Karpas-422 (cell line): ENCODE measurements at regions not wholly inside any gene's neighbourhood (a gene's known extent, or its start where the extent isn't known, plus 50 kb on each side); places are given as distances from the start of the nearest gene placed in this dataset.
"Not testable (repeated sequence)": the region's sequence is repeated elsewhere in the genome, so short reads cannot be mapped to it uniquely, and the experiment has no call there.

Experiments used
- DNase-seq: peaks from one replicate; pipeline ENCODE4 v3.0.0-alpha.2; 2015
- H2AFZ ChIP-seq: fragments of 200-600 bp; sonication (generic); 2 replicates; pipeline ENCODE4 v1.6.1; 2014; ENCODE audit warnings: antibody characterized with exemption, low read length, mixed read lengths
- H3K27ac ChIP-seq: fragments of 200-600 bp; sonication (generic); 2 replicates; pipeline ENCODE4 v1.5.1; 2014; ENCODE audit warnings: mild to moderate bottlenecking, low read length, moderate library complexity
- H3K27me3 ChIP-seq: fragments of 200-600 bp; sonication (generic); 2 replicates; pipeline ENCODE4 v1.6.1; 2014; ENCODE audit warnings: low read length, mixed read lengths
- H3K36me3 ChIP-seq: fragments of 200-600 bp; sonication (generic); 2 replicates; pipeline ENCODE4 v1.6.1; 2014; ENCODE audit warnings: low read length, mixed read lengths; ENCODE audit not compliant: insufficient read depth
- H3K4me1 ChIP-seq: fragments of 200-600 bp; sonication (generic); 2 replicates; pipeline ENCODE4 v1.6.1; 2014; ENCODE audit warnings: mild to moderate bottlenecking, low read length, mixed read lengths
- H3K4me2 ChIP-seq: fragments of 200-600 bp; sonication (generic); 2 replicates; pipeline ENCODE4 v1.6.1; 2014; ENCODE audit warnings: low read length, low read depth, mild to moderate bottlenecking; ENCODE audit not compliant: poor library complexity, severe bottlenecking
- H3K4me3 ChIP-seq: fragments of 200-600 bp; sonication (generic); 2 replicates; pipeline ENCODE4 v1.5.1; 2014; ENCODE audit warnings: mild to moderate bottlenecking, antibody characterized with exemption, low read length, mixed read lengths
- H3K79me2 ChIP-seq: fragments of 200-600 bp; sonication (generic); 2 replicates; pipeline ENCODE4 v1.6.1; 2014; ENCODE audit warnings: mild to moderate bottlenecking, low read length, mixed read lengths
- H3K9ac ChIP-seq: fragments of 200-600 bp; sonication (generic); 2 replicates; pipeline ENCODE4 v1.6.0; 2014; ENCODE audit warnings: low read length
- H3K9me2 ChIP-seq: fragments of 200-600 bp; sonication (generic), shearing (Covaris generic); replicated peaks from 2 replicates; pipeline ENCODE4 v1.6.0; 2014; ENCODE audit warnings: mild to moderate bottlenecking, low read length, moderate library complexity; ENCODE audit not compliant: insufficient read depth
- H3K9me3 ChIP-seq: fragments of 300-700, 200-600 bp; sonication (generic); 2 replicates; pipeline ENCODE4 v1.6.1; 2014; ENCODE audit warnings: low read length, mixed read lengths
- H4K20me1 ChIP-seq: fragments of 200-600 bp; sonication (generic); 2 replicates; pipeline ENCODE4 v1.6.1; 2014; ENCODE audit warnings: mild to moderate bottlenecking, antibody characterized with exemption, low read length, low read depth; ENCODE audit not compliant: insufficient read depth

DNA sequence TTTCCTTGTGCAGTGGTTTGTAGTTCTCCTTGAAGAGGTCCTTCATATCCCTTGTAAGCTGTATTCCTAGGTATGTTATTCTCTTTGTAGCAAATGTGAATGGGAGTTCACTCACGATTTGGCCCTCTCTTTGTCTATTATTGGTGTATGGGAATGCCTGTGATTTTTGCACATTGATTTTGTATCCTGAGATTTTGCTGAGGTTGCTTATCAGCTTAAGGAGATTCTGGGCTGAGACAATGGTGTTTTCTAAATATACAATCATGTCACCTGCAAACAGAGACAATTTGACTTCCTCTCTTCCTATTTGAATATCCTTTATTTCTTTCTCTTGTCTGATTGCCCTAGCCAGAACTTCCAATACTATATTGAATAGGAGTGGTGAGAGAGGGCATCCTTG lies 90.1 kb upstream of the ZBED5 start:
- H3K27ac ChIP-seq, H3K9ac ChIP-seq, H3K4me2 ChIP-seq, DNase-seq, H2AFZ ChIP-seq, H3K36me3 ChIP-seq, H3K79me2 ChIP-seq, H3K9me3 ChIP-seq, H3K4me3 ChIP-seq, H3K9me2 ChIP-seq, H3K4me1 ChIP-seq, H4K20me1 ChIP-seq, H3K27me3 ChIP-seq: not testable (repeated sequence)

DNA sequence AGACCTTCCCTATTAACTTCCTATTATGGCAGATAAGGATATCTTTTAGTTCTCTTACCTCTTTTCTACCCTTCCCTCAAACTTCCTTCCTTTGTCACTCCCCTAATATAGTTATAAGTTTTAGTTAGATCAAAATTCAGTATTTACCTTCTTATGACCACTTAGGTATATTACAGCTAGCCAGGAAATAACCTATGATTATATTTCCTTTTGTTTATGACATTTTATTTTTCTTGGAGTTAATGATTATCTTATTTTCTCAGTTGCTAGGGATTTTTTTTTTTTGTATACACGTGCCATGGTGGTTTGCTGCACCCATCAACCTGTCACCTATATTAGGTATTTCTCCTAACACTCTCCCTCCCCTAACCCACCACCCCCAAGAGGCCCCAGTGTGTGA lies 88.2 kb upstream of the ZBED5 start:
- Histone ChIP-seq H3K9me3 (no peaks in the 10 kb centered on the region), H3K36me3 (no peaks in the 10 kb centered on the region), H2AFZ (no peak overlapping the region), H3K79me2 (no peaks in the 10 kb centered on the region), H3K4me1 (no peaks in the 10 kb centered on the region), H3K4me2 (no peak overlapping the region), H3K4me3 (no peak overlapping the region), H3K27me3 (no peaks in the 10 kb centered on the region), H3K9ac (no peak overlapping the region), H3K9me2 (no peaks in the 10 kb centered on the region), H3K27ac (no peak overlapping the region), H4K20me1 (no peaks in the 10 kb centered on the region)
- no peak for DNase-seq

GRCh38 chr11:10945196-10945595 lies 87.3 kb upstream of the ZBED5 start:
- Histone ChIP-seq H3K4me3 (no peak overlapping the region), H3K9me3 (no peaks in the 10 kb centered on the region), H4K20me1 (no peaks in the 10 kb centered on the region), H3K36me3 (no peaks in the 10 kb centered on the region), H3K9ac (no peak overlapping the region), H2AFZ (no peak overlapping the region), H3K4me2 (no peak overlapping the region), H3K79me2 (no peaks in the 10 kb centered on the region), H3K27me3 (no peaks in the 10 kb centered on the region), H3K27ac (no peak overlapping the region), H3K4me1 (no peaks in the 10 kb centered on the region), H3K9me2 (no peaks in the 10 kb centered on the region)
- DNase-seq = no peak

DNA sequence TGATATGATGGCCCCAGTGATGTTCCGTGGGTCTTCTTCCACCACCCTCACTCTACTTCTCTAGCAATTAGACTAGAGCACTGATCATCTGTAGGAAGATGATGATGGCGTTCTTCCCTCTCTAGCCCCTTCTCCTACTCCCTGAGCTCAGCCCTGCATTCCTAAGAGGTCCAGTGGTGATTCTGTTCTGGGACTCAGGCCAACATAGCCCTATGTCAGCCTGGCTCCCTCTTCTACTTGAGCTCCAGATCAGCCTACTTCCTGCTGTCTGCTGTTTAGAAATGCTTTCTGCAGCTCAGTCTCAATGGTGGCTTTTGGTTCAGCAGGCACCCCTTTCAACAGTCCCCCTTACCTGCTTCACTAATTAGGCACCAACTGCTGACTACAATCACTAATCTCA lies 86.1 kb upstream of the ZBED5 start:
- Histone ChIP-seq H3K4me1 (no peaks in the 10 kb centered on the region), H3K27me3 (no peaks in the 10 kb centered on the region), H4K20me1 (no peaks in the 10 kb centered on the region), H3K9ac (no peak overlapping the region), H3K36me3 (no peaks in the 10 kb centered on the region), H3K9me2 (no peaks in the 10 kb centered on the region), H3K9me3 (no peaks in the 10 kb centered on the region), H3K4me2 (no peak overlapping the region), H3K4me3 (no peak overlapping the region), H2AFZ (no peak overlapping the region), H3K79me2 (no peaks in the 10 kb centered on the region), H3K27ac (no peak overlapping the region)
- DNase-seq = no peak

DNA sequence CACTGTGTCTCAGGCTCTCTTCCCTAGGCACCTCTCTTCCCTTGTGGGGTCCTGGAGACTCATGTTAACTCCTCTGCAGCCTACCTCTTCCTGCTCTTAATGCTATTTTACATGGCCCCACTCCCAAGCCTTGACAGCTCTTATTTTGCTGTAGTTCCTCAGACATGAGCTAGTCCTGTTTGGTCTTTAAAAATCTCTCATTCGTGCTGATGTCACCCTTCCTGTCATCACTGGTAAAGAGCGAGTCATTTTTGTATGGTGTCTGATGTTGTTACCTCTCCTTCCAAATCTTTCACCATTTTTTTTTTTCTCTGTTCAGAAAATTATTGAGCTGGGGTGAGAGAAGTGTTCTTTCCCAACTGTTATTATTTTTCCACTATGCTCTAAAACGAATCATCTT lies 84.8 kb upstream of the ZBED5 start:
- H3K9me2 ChIP-seq = no peaks in the 10 kb centered on the region
- no peaks in the 10 kb centered on the region for H3K4me1 ChIP-seq
- no peaks in the 10 kb centered on the region for H3K27me3 ChIP-seq
- no peaks in the 10 kb centered on the region for H4K20me1 ChIP-seq
- no peaks in the 10 kb centered on the region for H3K79me2 ChIP-seq
- no peaks in the 10 kb centered on the region for H3K36me3 ChIP-seq
- no peak overlapping the region for H2AFZ ChIP-seq
- no peaks in the 10 kb centered on the region for H3K9me3 ChIP-seq
- H3K4me2 ChIP-seq = no peak overlapping the region
- H3K4me3 ChIP-seq = no peak overlapping the region
- no peak overlapping the region for H3K9ac ChIP-seq
- DNase-seq = peak; percentile 22
- H3K27ac ChIP-seq = no peak overlapping the region

GRCh38 chr11:10941871-10942270 lies 84.0 kb upstream of the ZBED5 start:
- DNase-seq = no peak
- H3K79me2 ChIP-seq = no peaks in the 10 kb centered on the region
- no peaks in the 10 kb centered on the region for H3K36me3 ChIP-seq
- H3K9me2 ChIP-seq = no peaks in the 10 kb centered on the region
- H2AFZ ChIP-seq = no peak overlapping the region
- H3K27ac ChIP-seq = no peak overlapping the region
- H3K9me3 ChIP-seq = no peaks in the 10 kb centered on the region
- no peak overlapping the region for H3K4me2 ChIP-seq
- no peaks in the 10 kb centered on the region for H3K4me1 ChIP-seq
- no peaks in the 10 kb centered on the region for H3K27me3 ChIP-seq
- H3K9ac ChIP-seq = no peak overlapping the region
- H3K4me3 ChIP-seq = no peak overlapping the region
- no peaks in the 10 kb centered on the region for H4K20me1 ChIP-seq

- Histone ChIP-seq H3K36me3 (no peaks in the 10 kb centered on the region), H3K9me3 (no peaks in the 10 kb centered on the region), H3K4me1 (no peaks in the 10 kb centered on the region), H3K27me3 (no peaks in the 10 kb centered on the region), H3K27ac (no peak overlapping the region), H3K4me3 (no peak overlapping the region), H2AFZ (no peak overlapping the region), H3K9me2 (no peaks in the 10 kb centered on the region), H3K9ac (no peak overlapping the region), H3K79me2 (no peaks in the 10 kb centered on the region), H3K4me2 (no peak overlapping the region), H4K20me1 (no peaks in the 10 kb centered on the region)
- DNase-seq = no peak
Observed at GRCh38 chr11:10941414-10941813, 83.6 kb upstream of the ZBED5 start.

DNA sequence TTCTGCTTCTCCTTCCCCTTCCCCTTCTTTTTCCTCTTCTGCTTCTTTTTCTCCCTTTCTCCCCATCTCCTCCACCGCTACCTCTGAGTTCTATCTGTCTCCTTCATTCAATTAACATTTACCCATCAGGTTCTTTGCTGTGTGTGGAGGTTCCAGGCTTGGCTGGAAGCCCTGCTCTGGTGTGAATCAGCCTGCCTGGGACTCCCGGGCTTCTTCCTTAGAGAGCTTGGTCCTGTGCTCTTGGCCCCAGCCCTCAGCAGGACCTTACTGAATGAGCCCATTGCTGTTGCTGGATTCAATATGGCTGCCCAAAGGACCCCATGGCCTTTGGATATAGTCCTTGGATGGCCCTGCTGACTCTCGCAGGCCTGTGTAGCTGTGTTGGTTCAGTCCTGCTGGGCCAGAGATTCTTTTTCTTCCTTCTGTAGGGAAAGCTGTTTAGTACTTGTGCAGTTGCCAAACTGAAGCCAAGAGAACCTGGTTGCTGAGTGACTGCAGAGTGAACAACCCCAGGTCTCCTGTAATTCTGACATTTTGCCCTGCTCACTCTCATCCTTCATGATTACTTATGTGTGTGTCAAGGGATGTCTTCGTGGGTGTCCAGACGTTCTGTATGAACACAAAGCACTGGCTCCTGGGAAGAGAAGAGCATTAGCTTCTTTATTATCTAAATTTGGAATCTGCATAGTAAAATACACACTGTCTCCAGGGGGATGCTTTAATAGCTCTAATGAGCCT lies 81.0 kb upstream of the ZBED5 start:
- H3K79me2 ChIP-seq = no peaks in the 10 kb centered on the region
- peaks cover 7% of the 10 kb centered on the region for H3K4me1 ChIP-seq
- H3K27ac ChIP-seq = no peak overlapping the region
- H4K20me1 ChIP-seq = no peaks in the 10 kb centered on the region
- no peak overlapping the region for H3K4me3 ChIP-seq
- no peaks in the 10 kb centered on the region for H3K27me3 ChIP-seq
- H2AFZ ChIP-seq = no peak overlapping the region
- DNase-seq = no peak
- H3K9ac ChIP-seq = no peak overlapping the region
- H3K9me3 ChIP-seq = no peaks in the 10 kb centered on the region
- H3K4me2 ChIP-seq = no peak overlapping the region
- no peaks in the 10 kb centered on the region for H3K36me3 ChIP-seq
- H3K9me2 ChIP-seq = no peaks in the 10 kb centered on the region

- H3K4me3 ChIP-seq = no peak overlapping the region
- no peaks in the 10 kb centered on the region for H3K79me2 ChIP-seq
- no peak overlapping the region for H3K27ac ChIP-seq
- no peak overlapping the region for H3K9ac ChIP-seq
- H3K9me3 ChIP-seq = no peaks in the 10 kb centered on the region
- H3K4me2 ChIP-seq = no peak overlapping the region
- H2AFZ ChIP-seq = no peak overlapping the region
- no peaks in the 10 kb centered on the region for H3K27me3 ChIP-seq
- no peaks in the 10 kb centered on the region for H4K20me1 ChIP-seq
- DNase-seq = no peak
- H3K4me1 ChIP-seq = peaks cover 8% of the 10 kb centered on the region
- H3K36me3 ChIP-seq = no peaks in the 10 kb centered on the region
- no peaks in the 10 kb centered on the region for H3K9me2 ChIP-seq
Observed at GRCh38 chr11:10938231-10938630, 80.4 kb upstream of the ZBED5 start.
